GM10248 (cell line): ENCODE measurements at regions not wholly inside any gene's neighbourhood (a gene's known extent, or its start where the extent isn't known, plus 50 kb on each side); places are given as distances from the start of the nearest gene placed in this dataset.

Source experiments
- CTCF ChIA-PET: fragments of 300-600 bp; sonication (Branson Sonifier 250); formaldehyde crosslinking; extraction: SDS; loops from one replicate; lab custom pipeline; 2021; ENCODE audit warnings: antibody characterized with exemption; lab: Yijun Ruan, JAX
- POLR2A ChIA-PET: fragments of 350-650 bp; sonication (Branson Sonifier 250); formaldehyde crosslinking; extraction: SDS; loops from one replicate; lab custom pipeline; 2020; ENCODE audit warnings: antibody characterized with exemption; lab: Yijun Ruan, JAX
- DNase-seq: peaks from one replicate; pipeline ENCODE4 v3.0.0; 2012; ENCODE audit errors: extremely low spot score
- CTCF ChIP-seq: IDR thresholded peaks from 2 replicates; pipeline ENCODE4 v1.5.1; 2012; ENCODE audit warnings: mild to moderate bottlenecking, low read depth; ENCODE audit errors: extremely low read depth, missing control alignments, control extremely low read depth

- ChIA-PET POLR2A (no interaction called here), CTCF (interaction anchor here (1.3 kb wide), 1 partner anchor 17 kb away, joined by 3 read pairs; no protein-coding TSS in a partner anchor)
- TF ChIP-seq CTCF, result no peak
- DNase-seq, result no peak
Observed at GRCh38 chr10:44581996-44582395, 197.1 kb upstream of the CXCL12 start.

DNA sequence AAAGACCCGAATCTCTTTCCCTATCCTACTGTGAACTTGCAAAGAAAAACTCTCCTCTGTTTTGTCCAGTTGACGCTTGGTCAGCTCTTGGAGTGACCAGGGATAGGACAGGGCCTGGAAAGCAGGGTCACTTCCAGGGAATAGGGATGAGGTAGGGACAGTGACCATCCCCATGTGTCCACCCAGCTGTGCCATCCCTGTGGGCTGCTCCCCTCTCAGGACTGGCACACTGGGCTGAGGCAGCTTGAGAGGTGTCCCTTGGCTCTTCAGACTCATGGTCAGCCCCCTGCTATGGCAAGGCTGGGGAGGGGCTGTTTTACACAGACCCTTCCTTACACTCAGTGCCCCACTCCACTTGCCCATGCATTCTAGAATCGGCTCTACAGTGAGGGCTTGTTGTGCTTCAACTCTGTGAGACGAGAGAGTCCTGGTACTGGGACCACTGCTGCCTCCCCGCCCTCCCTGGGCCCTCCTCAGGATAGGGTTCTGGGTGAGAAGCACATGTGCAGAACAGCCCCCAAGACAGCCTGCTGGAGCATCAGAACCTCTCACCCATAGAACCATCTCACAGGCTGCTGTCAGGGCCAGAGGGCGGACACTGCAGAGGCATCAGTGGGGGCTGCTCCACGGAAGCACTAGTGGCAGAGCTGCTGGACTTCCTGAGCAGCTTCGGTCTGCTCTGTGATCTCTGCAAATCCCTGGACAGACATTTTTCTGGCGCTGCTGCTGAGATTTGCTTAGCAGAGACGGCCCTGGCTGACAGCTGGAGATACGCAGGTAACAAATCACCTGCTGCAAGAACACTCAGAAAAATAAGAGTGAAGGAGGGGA is 202.8 kb upstream of the CXCL12 start:
- DNase-seq, result no peak
- CTCF ChIA-PET, result interaction anchor here (1.9 kb wide), 1 partner anchor 12 kb away, joined by 4 read pairs; no protein-coding TSS in a partner anchor
- POLR2A ChIA-PET, result no interaction called here
- TF ChIP-seq CTCF, result no peak

- POLR2A ChIA-PET, result no interaction called here
- CTCF ChIA-PET, result no interaction called here
- TF ChIP-seq CTCF, result no peak
- no peak for DNase-seq
Observed at GRCh38 chr10:44589181-44589943, 204.5 kb upstream of the CXCL12 start.

GRCh38 chr10:44589944-44590449 is 205.1 kb upstream of the CXCL12 start:
- DNase-seq, result no peak
- CTCF ChIA-PET, result no interaction called here
- no peak for TF ChIP-seq CTCF
- POLR2A ChIA-PET, result no interaction called here

GRCh38 chr10:44591911-44592310 is 207.0 kb upstream of the CXCL12 start:
- TF ChIP-seq CTCF, result no peak
- no peak for DNase-seq
- CTCF ChIA-PET, result no interaction called here
- POLR2A ChIA-PET, result no interaction called here

GRCh38 chr10:44593952-44594351 is 209.1 kb upstream of the CXCL12 start:
- CTCF ChIA-PET, result no interaction called here
- TF ChIP-seq CTCF, result no peak
- POLR2A ChIA-PET, result no interaction called here
- no peak for DNase-seq
